ENCODE measurements at regions not wholly inside any gene's neighbourhood (a gene's known extent, or its start where the extent isn't known, plus 50 kb on each side); places are given as distances from the start of the nearest gene placed in this dataset.

GRCh38 chrX:121102101-121102500, 54.7 kb downstream of the GLUD2 start:
- H3K9me3 Mint-ChIP-seq (ENCODE audit: low read depth), result peaks cover 6% of the 10 kb centered on the region
- no peak overlapping the region for H3K4me3 Mint-ChIP-seq (ENCODE audit: unreplicated experiment)
- no peak overlapping the region for H3K27ac Mint-ChIP-seq (ENCODE audit: unreplicated experiment)
- no peaks in the 10 kb centered on the region for H3K27me3 Mint-ChIP-seq (ENCODE audit: low read depth)
- no peaks in the 10 kb centered on the region for H3K4me1 Mint-ChIP-seq (ENCODE audit: low read depth)
- DNase-seq (ENCODE audit: low spot score), result no peak
- TF ChIP-seq CTCF (IDR thresholded peaks at IDR 0.05), result no peak
- no peaks in the 10 kb centered on the region for H3K36me3 Mint-ChIP-seq (ENCODE audit: low read depth)

- TF ChIP-seq CTCF (IDR thresholded peaks at IDR 0.05), result no peak
- Mint-ChIP-seq H3K36me3 (ENCODE audit: low read depth) (no peaks in the 10 kb centered on the region), H3K4me3 (ENCODE audit: unreplicated experiment) (no peak overlapping the region), H3K4me1 (ENCODE audit: low read depth) (no peaks in the 10 kb centered on the region), H3K27ac (ENCODE audit: unreplicated experiment) (no peak overlapping the region), H3K27me3 (ENCODE audit: low read depth) (no peaks in the 10 kb centered on the region), H3K9me3 (ENCODE audit: low read depth) (peaks cover 6% of the 10 kb centered on the region)
- DNase-seq (ENCODE audit: low spot score), result no peak
Observed at GRCh38 chrX:121103381-121103780, 56.0 kb downstream of the GLUD2 start.

GRCh38 chrX:121106484-121107235, 59.2 kb downstream of the GLUD2 start:
- Mint-ChIP-seq H3K27ac (ENCODE audit: unreplicated experiment) (no peak overlapping the region), H3K36me3 (ENCODE audit: low read depth) (no peaks in the 10 kb centered on the region), H3K27me3 (ENCODE audit: low read depth) (no peaks in the 10 kb centered on the region), H3K4me1 (ENCODE audit: low read depth) (no peaks in the 10 kb centered on the region), H3K4me3 (ENCODE audit: unreplicated experiment) (no peak overlapping the region), H3K9me3 (ENCODE audit: low read depth) (peaks cover 3% of the 10 kb centered on the region)
- DNase-seq (ENCODE audit: low spot score), result no peak
- TF ChIP-seq CTCF (IDR thresholded peaks at IDR 0.05), result no peak

- Mint-ChIP-seq H3K4me3 (ENCODE audit: unreplicated experiment) (no peak overlapping the region), H3K36me3 (ENCODE audit: low read depth) (no peaks in the 10 kb centered on the region), H3K9me3 (ENCODE audit: low read depth) (peaks cover 3% of the 10 kb centered on the region), H3K27ac (ENCODE audit: unreplicated experiment) (no peak overlapping the region), H3K4me1 (ENCODE audit: low read depth) (no peaks in the 10 kb centered on the region), H3K27me3 (ENCODE audit: low read depth) (no peaks in the 10 kb centered on the region)
- no peak for TF ChIP-seq CTCF (IDR thresholded peaks at IDR 0.05)
- DNase-seq (ENCODE audit: low spot score), result no peak
Observed at GRCh38 chrX:121109986-121110385, 62.6 kb downstream of the GLUD2 start.

GRCh38 chrX:121110536-121110935, 63.1 kb downstream of the GLUD2 start:
- TF ChIP-seq CTCF (IDR thresholded peaks at IDR 0.05), result no peak
- H3K4me3 Mint-ChIP-seq (ENCODE audit: unreplicated experiment), result no peak overlapping the region
- H3K9me3 Mint-ChIP-seq (ENCODE audit: low read depth), result peaks cover 3% of the 10 kb centered on the region
- no peaks in the 10 kb centered on the region for H3K4me1 Mint-ChIP-seq (ENCODE audit: low read depth)
- H3K27ac Mint-ChIP-seq (ENCODE audit: unreplicated experiment), result no peak overlapping the region
- no peaks in the 10 kb centered on the region for H3K27me3 Mint-ChIP-seq (ENCODE audit: low read depth)
- no peaks in the 10 kb centered on the region for H3K36me3 Mint-ChIP-seq (ENCODE audit: low read depth)
- no peak for DNase-seq (ENCODE audit: low spot score)
